ENCODE measurements at regions not wholly inside any gene's neighbourhood (a gene's known extent, or its start where the extent isn't known, plus 50 kb on each side); places are given as distances from the start of the nearest gene placed in this dataset.

DNA sequence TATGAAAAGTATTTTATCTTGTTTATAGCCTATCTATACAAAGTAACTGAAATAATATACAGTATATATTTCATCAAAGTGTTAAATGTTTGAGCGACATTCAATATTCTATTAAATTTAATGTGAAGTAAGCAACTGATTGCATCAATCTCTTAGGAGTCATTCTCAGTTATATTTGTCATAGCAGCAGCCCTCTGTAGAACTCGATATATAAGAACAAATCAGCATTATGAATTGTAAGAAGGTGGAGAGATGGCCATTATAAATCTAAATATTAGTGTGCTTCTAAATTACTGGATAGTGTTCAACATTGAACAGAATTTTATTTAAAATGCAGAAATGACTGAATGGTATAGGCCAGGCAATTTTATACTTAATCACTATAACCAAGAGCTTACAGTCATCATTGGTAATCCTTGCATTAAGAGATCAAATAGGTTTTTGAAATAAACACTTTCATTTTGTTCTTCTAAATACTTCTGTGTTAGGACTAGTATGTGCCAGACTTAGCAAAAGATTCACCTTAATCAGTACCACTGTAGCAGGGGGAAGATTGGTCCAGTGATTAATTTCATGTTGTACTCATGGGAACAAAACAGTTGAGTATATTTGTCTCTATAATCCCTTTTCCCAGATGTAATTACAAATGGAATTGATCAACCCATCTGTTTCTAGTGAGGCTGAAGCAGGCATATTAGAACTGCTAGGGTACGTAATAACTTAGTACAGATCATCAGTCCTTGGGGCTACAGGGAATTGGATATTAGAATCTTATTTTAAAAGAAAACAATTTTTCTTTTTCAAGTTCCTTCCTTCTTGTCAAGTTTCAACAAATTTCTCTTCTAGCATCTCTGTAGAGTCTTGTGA lies 108.3 kb upstream of the TYRP1 start:
- TF ChIP-seq, protein P1, sequence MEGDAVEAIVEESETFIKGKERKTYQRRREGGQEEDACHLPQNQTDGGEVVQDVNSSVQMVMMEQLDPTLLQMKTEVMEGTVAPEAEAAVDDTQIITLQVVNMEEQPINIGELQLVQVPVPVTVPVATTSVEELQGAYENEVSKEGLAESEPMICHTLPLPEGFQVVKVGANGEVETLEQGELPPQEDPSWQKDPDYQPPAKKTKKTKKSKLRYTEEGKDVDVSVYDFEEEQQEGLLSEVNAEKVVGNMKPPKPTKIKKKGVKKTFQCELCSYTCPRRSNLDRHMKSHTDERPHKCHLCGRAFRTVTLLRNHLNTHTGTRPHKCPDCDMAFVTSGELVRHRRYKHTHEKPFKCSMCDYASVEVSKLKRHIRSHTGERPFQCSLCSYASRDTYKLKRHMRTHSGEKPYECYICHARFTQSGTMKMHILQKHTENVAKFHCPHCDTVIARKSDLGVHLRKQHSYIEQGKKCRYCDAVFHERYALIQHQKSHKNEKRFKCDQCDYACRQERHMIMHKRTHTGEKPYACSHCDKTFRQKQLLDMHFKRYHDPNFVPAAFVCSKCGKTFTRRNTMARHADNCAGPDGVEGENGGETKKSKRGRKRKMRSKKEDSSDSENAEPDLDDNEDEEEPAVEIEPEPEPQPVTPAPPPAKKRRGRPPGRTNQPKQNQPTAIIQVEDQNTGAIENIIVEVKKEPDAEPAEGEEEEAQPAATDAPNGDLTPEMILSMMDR (IDR thresholded peaks at IDR 0.05), result no peak
- TF ChIP-seq EZH2 (IDR thresholded peaks at IDR 0.05; ENCODE audit: borderline replicate concordance, insufficient read depth, low read depth, low read length, poor library complexity, severe bottlenecking), result no peak

All from B cell (primary cell).